ENCODE measurements at regions not wholly inside any gene's neighbourhood (a gene's known extent, or its start where the extent isn't known, plus 50 kb on each side); places are given as distances from the start of the nearest gene placed in this dataset.

GRCh38 chr2:193506035-193506434, 1311.3 kb upstream of the TMEFF2 start:
- DNase-seq (ENCODE audit: low spot score), result no peak
- Mint-ChIP-seq H3K4me3 (no peak overlapping the region), H3K27ac (no peak overlapping the region), H3K4me1 (peaks cover 27% of the 10 kb centered on the region), H3K9me3 (0 out of 2 replicates have a peak, but pooled peaks cover 5% of the 10 kb centered on the region), H3K36me3 (no peaks in the 10 kb centered on the region), H3K27me3 (ENCODE audit: low read depth) (no peaks in the 10 kb centered on the region)
- TF ChIP-seq NFYB (CRISPR knock-in tag; conservative IDR thresholded peaks at IDR 0.05; ENCODE audit: low read depth) (no peak), TEAD1 (CRISPR knock-in tag; IDR thresholded peaks at IDR 0.05) (no peak), ZNF219 (CRISPR knock-in tag; IDR thresholded peaks at IDR 0.05; ENCODE audit: borderline replicate concordance) (no peak), PRRX2 (CRISPR knock-in tag; IDR thresholded peaks at IDR 0.05) (no peak), ATF3 (CRISPR knock-in tag; conservative IDR thresholded peaks at IDR 0.05) (no peak)
- ATAC-seq, result no peak
- ChIA-PET POLR2A (no interaction called here), CTCF (no interaction called here)

- TF ChIP-seq STAT6 (CRISPR knock-in tag; conservative IDR thresholded peaks at IDR 0.05; ENCODE audit: low read depth) (no peak), CTCF (IDR thresholded peaks at IDR 0.05) (no peak), FOXK1 (CRISPR knock-in tag; IDR thresholded peaks at IDR 0.05) (no peak), TEAD1 (CRISPR knock-in tag; IDR thresholded peaks at IDR 0.05) (no peak), ZNF138 (CRISPR knock-in tag; conservative IDR thresholded peaks at IDR 0.05) (no peak), PRDM15 (CRISPR knock-in tag; IDR thresholded peaks at IDR 0.05) (no peak), IRF2 (CRISPR knock-in tag; IDR thresholded peaks at IDR 0.05; ENCODE audit: borderline replicate concordance, low read depth) (no peak), ZBTB43 (CRISPR knock-in tag; IDR thresholded peaks at IDR 0.05) (no peak), GTF2I (CRISPR knock-in tag; conservative IDR thresholded peaks at IDR 0.05) (no peak), JUN (CRISPR knock-in tag; IDR thresholded peaks at IDR 0.05) (no peak), EMX1 (CRISPR knock-in tag; IDR thresholded peaks at IDR 0.05) (no peak), JAZF1 (CRISPR knock-in tag; IDR thresholded peaks at IDR 0.05) (no peak), ZNF512 (CRISPR knock-in tag; IDR thresholded peaks at IDR 0.05; ENCODE audit: borderline replicate concordance) (no peak), ZNF671 (CRISPR knock-in tag; IDR thresholded peaks at IDR 0.05) (no peak), GRHL2 (CRISPR knock-in tag; IDR thresholded peaks at IDR 0.05; ENCODE audit: insufficient replicate concordance, severe bottlenecking) (no peak)
- H3K36me3 Mint-ChIP-seq, result no peaks in the 10 kb centered on the region
- H3K27me3 Mint-ChIP-seq (ENCODE audit: low read depth), result no peaks in the 10 kb centered on the region
- POLR2A ChIA-PET, result no interaction called here
- peaks cover 27% of the 10 kb centered on the region for H3K4me1 Mint-ChIP-seq
- H3K27ac Mint-ChIP-seq, result no peak overlapping the region
- DNase-seq (ENCODE audit: low spot score) (no peak), ATAC-seq (no peak)
- CTCF ChIA-PET, result interaction anchor here (6.0 kb wide), 1 partner anchor 79 kb away, joined by 71 read pairs; no protein-coding TSS in a partner anchor
- H3K9me3 Mint-ChIP-seq, result peaks cover 6% of the 10 kb centered on the region
- no peak overlapping the region for H3K4me3 Mint-ChIP-seq
Measured at GRCh38 chr2:193505620-193506019, 1310.9 kb upstream of the TMEFF2 start.

Data from WTC11 (cell line).